Lung (tissue), 11 donors: ENCODE measurements at regions not wholly inside any gene's neighbourhood (a gene's known extent, or its start where the extent isn't known, plus 50 kb on each side); places are given as distances from the start of the nearest gene placed in this dataset.
"Not testable (repeated sequence)": the region's sequence is repeated elsewhere in the genome, so short reads cannot be mapped to it uniquely, and the experiment has no call there.

ENCODE experiments used
- ATAC-seq: fragments of 200-7000 bp; cut with Tn5 transposase; one replicate; pipeline ENCODE4 v1.9.1; 2020; ENCODE audit warnings: moderate number of reproducible peaks; ENCODE audit not compliant: insufficient read depth, low FRiP score
- DNase-seq, 3 donors: peaks; one replicate each; pipeline ENCODE4 v3.0.0-alpha.2; 2013 to 2017
- H3K27ac ChIP-seq, 2 donors: one replicate each; pipeline ENCODE4 v1.5.1; 2013; ENCODE audit warnings: mild to moderate bottlenecking in 2 of 2, moderate library complexity in 2 of 2, control low read depth in 1 of 2, inconsistent platforms in 1 of 2, low read depth in 1 of 2, low read length in 1 of 2
- H3K27me3 ChIP-seq, 3 donors: one replicate each; pipeline ENCODE4 v1.5.1; 2013; ENCODE audit warnings: low read length in 2 of 3; ENCODE audit not compliant: control insufficient read depth in 3 of 3, insufficient read depth in 3 of 3
- H3K36me3 ChIP-seq, 4 donors: one replicate each; pipeline ENCODE4 v1.5.1; 2013; ENCODE audit warnings: low read length in 4 of 4, mild to moderate bottlenecking in 1 of 4, moderate library complexity in 1 of 4; ENCODE audit not compliant: control insufficient read depth in 4 of 4, insufficient read depth in 4 of 4
- H3K4me1 ChIP-seq, 5 donors: one replicate each; pipeline ENCODE4 v1.5.1; 2013; ENCODE audit warnings: low read length in 5 of 5, mild to moderate bottlenecking in 2 of 5, moderate library complexity in 1 of 5; ENCODE audit not compliant: control insufficient read depth in 5 of 5, insufficient read depth in 5 of 5
- H3K4me3 ChIP-seq: one replicate; pipeline ENCODE4 v1.5.1; 2013; ENCODE audit warnings: mild to moderate bottlenecking, control low read depth, moderate library complexity
- H3K9ac ChIP-seq, 2 donors: one replicate each; pipeline ENCODE4 v1.5.1; 2013; ENCODE audit warnings: low read length in 2 of 2, control low read depth in 1 of 2; ENCODE audit not compliant: insufficient read depth in 1 of 2
- H3K9me3 ChIP-seq, 4 donors: one replicate each; pipeline ENCODE4 v1.5.1; 2013; ENCODE audit warnings: low read length in 3 of 4, mild to moderate bottlenecking in 1 of 4, moderate library complexity in 1 of 4; ENCODE audit not compliant: control insufficient read depth in 4 of 4, insufficient read depth in 3 of 4
- WGBS, 2 donors: extraction: QIAGEN DNeasy Blood & Tissue Kit; methylation state at CpG; one replicate each; pipeline ENCODE4 v1.1.7; 2013; 5-methylcytosine and 5-hydroxymethylcytosine counted together
- TF ChIP-seq, protein P1 (sequence below): IDR thresholded peaks from 2 replicates; pipeline ENCODE4 v1.5.1; 2012; ENCODE audit warnings: mild to moderate bottlenecking; ENCODE audit errors: control extremely low read depth, extremely low read depth
- donor health status: control.
- donor health status: control.
- donor health status: Bipolar disorder and iron deficiency.
- donor health status: healthy.
- donor health status: DM: yes; HTN: yes; CAD: no.

DNA sequence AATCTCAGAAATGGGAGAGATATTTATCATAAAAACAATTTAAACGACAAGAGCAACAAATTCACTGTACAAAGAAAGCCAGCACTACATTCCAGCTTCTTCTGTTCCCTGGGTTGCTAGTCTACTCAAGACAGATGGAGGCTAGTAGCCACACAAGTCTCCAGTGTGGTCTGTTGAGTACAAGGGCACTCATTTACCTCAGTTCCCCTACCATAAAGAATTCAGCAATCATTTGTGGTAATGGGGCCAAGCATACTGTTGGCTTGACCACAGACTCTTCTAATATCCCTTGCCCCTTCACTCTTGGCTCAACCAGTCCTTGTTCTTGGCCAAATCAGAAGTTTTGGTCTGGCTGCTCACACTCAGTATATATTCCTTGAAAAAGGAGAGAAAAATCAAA, 212.3 kb downstream of the COX18 start:
- no peaks in the 10 kb centered on the region for H3K36me3 ChIP-seq
- no peaks in the 10 kb centered on the region for H3K27me3 ChIP-seq
- no peaks in the 10 kb centered on the region for H3K4me1 ChIP-seq
- no peak overlapping the region for H3K9ac ChIP-seq
- DNase-seq: no peak
- WGBS, 2 donors: 54 to 94% methylated on average over 1 of the region's 1 CpG
- H3K4me3 ChIP-seq: no peak overlapping the region
- no peak for ATAC-seq
- no peak overlapping the region for H3K27ac ChIP-seq
- TF ChIP-seq, protein P1, sequence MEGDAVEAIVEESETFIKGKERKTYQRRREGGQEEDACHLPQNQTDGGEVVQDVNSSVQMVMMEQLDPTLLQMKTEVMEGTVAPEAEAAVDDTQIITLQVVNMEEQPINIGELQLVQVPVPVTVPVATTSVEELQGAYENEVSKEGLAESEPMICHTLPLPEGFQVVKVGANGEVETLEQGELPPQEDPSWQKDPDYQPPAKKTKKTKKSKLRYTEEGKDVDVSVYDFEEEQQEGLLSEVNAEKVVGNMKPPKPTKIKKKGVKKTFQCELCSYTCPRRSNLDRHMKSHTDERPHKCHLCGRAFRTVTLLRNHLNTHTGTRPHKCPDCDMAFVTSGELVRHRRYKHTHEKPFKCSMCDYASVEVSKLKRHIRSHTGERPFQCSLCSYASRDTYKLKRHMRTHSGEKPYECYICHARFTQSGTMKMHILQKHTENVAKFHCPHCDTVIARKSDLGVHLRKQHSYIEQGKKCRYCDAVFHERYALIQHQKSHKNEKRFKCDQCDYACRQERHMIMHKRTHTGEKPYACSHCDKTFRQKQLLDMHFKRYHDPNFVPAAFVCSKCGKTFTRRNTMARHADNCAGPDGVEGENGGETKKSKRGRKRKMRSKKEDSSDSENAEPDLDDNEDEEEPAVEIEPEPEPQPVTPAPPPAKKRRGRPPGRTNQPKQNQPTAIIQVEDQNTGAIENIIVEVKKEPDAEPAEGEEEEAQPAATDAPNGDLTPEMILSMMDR: no peak
- no peaks in the 10 kb centered on the region for H3K9me3 ChIP-seq

DNA sequence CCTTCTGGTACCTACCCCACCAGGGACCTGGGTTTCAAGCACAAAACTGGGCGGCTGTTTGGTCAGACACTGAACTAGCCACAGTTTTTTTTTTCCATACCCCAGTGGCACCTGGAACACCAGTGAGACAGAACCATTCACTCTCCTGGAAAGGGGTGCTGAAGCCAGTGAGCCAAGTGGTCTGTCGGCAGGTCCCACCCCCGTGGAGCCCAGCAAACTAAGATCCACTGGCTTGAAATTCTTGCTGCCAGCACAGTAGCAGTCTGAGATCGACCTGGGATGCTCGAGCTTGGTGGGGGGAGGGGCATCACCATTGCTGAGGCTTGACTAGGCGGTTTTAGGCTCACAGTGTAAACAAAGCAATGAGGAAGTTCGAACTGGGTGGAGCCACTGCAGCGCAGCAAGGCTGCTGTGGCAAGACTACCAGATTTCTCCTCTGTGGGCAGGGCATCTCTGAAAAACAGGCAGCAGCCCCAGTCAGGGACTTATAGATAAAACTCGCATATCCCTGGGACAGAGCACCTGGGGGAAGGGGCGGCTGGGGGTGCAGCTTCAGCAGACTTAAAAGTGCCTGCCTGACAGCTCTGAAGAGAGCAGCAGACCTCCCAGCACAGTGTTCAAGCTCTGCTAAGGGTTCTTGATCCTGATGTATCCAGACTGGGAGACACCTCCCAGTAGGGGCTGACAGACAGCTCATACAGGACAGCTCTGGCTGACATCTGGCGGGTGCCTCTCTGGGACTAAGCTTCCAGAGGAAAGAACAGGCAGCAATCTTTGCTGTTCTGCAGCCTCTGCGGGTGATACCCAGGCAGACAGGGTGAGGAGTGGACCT, 223.0 kb downstream of the COX18 start:
- TF ChIP-seq, protein P1: no peak
- Histone ChIP-seq H3K36me3 (no peaks in the 10 kb centered on the region), H3K9me3 (no peaks in the 10 kb centered on the region), H3K27ac (no peak overlapping the region), H3K9ac (no peak overlapping the region), H3K4me1 (no peaks in the 10 kb centered on the region), H3K4me3 (no peak overlapping the region), H3K27me3 (no peaks in the 10 kb centered on the region)
- WGBS, 2 donors: 55 to 61% methylated on average over 12 of the region's 12 CpGs
- DNase-seq (no peak), ATAC-seq (no peak)

DNA sequence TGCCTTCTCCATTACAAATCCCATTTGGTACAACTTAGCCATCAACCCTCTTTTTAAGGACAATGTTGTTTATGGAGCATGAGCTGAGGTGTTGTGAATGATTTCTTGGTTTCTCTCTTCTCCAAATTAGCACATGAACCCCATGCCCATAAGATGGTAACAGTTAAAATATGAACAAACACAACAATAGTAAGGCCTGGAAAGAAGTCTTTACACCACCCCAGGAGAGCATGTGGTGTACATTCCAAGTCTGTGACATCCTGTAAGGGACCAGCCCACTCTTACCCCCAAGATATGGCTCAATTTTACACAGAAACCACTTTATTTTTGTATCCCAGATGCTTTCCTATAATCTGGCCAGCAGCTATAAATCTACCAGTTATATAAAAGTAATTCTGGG, 226.1 kb downstream of the COX18 start:
- Histone ChIP-seq H3K4me1 (no peaks in the 10 kb centered on the region), H3K9ac (no peak overlapping the region), H3K9me3 (no peaks in the 10 kb centered on the region), H3K27me3 (no peaks in the 10 kb centered on the region), H3K4me3 (no peak overlapping the region), H3K36me3 (no peaks in the 10 kb centered on the region), H3K27ac (no peak overlapping the region)
- TF ChIP-seq, protein P1: no peak
- ATAC-seq: no peak
- DNase-seq: no peak

DNA sequence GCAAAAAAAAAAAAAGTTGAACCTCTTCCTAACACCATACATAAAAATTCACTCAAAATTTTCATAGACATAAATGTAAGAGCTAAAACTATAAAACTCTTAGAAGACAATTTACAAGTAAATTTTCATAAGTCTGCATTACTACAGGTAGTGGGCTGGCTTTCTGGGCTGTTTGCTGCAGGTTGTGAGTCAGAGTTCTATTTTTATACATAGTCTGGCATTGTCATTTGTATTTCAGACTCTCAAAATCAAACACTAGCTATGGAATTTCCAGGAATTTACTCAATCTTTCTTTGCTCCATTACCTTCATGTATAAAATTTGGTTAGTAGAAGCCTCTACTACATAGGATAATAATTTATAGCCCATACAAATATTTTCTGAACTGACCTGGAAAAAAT, 227.2 kb downstream of the COX18 start:
- no peak for DNase-seq
- no peaks in the 10 kb centered on the region for H3K36me3 ChIP-seq
- no peaks in the 10 kb centered on the region for H3K4me1 ChIP-seq
- no peak overlapping the region for H3K27ac ChIP-seq
- ATAC-seq: no peak
- H3K27me3 ChIP-seq: no peaks in the 10 kb centered on the region
- H3K9ac ChIP-seq: no peak overlapping the region
- no peaks in the 10 kb centered on the region for H3K9me3 ChIP-seq
- TF ChIP-seq, protein P1: no peak
- no peak overlapping the region for H3K4me3 ChIP-seq

DNA sequence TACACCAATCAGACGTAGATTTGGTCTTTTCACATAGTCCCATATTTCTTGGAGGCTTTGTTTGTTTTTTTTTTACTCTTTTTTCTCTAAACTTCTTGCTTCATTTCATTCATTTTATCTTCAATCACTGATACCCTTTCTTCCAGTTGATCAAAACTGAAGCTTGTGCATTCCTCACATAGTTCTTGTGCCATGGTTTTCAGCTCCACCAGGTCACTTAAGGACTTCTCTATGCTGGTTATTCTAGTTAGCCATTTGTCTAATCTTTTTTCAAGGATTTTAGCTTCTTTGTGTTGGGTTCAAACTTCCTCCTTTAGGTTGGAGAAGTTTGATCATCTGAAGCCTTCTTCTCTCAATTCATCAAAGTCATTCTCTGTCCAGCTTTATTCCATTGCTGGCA, 229.3 kb downstream of the COX18 start:
- H3K4me1 ChIP-seq, H3K27ac ChIP-seq, H3K4me3 ChIP-seq, H3K9ac ChIP-seq, H3K36me3 ChIP-seq, DNase-seq, ATAC-seq, H3K9me3 ChIP-seq, H3K27me3 ChIP-seq: not testable (repeated sequence)
- WGBS, 2 donors: 74 to 82% methylated on average over 1 of the region's 1 CpG
